IPS-18a (cell line): ENCODE measurements at regions not wholly inside any gene's neighbourhood (a gene's known extent, or its start where the extent isn't known, plus 50 kb on each side); places are given as distances from the start of the nearest gene placed in this dataset.
"Not testable (repeated sequence)": the region's sequence is repeated elsewhere in the genome, so short reads cannot be mapped to it uniquely, and the experiment has no call there.

Experiments used
- H3K27ac ChIP-seq: one replicate; pipeline ENCODE4 v1.5.1; 2013; ENCODE audit warnings: low read length
- H3K27me3 ChIP-seq: one replicate; pipeline ENCODE4 v1.6.1; 2013; ENCODE audit warnings: mild to moderate bottlenecking, low read length; ENCODE audit not compliant: control insufficient read depth, insufficient read depth
- H3K36me3 ChIP-seq: one replicate; pipeline ENCODE4 v1.6.1; 2013; ENCODE audit warnings: low read depth, low read length; ENCODE audit not compliant: control insufficient read depth
- H3K4me1 ChIP-seq: one replicate; pipeline ENCODE4 v1.6.1; 2013; ENCODE audit warnings: low read depth, low read length; ENCODE audit not compliant: control insufficient read depth
- H3K4me3 ChIP-seq: one replicate; pipeline ENCODE4 v1.5.1; 2013; ENCODE audit warnings: low read length
- H3K9ac ChIP-seq: one replicate; pipeline ENCODE4 v1.6.1; 2013; ENCODE audit warnings: mild to moderate bottlenecking, low read length, moderate library complexity
- H3K9me3 ChIP-seq: one replicate; pipeline ENCODE4 v1.6.1; 2013; ENCODE audit warnings: low read depth, low read length; ENCODE audit not compliant: control insufficient read depth

DNA sequence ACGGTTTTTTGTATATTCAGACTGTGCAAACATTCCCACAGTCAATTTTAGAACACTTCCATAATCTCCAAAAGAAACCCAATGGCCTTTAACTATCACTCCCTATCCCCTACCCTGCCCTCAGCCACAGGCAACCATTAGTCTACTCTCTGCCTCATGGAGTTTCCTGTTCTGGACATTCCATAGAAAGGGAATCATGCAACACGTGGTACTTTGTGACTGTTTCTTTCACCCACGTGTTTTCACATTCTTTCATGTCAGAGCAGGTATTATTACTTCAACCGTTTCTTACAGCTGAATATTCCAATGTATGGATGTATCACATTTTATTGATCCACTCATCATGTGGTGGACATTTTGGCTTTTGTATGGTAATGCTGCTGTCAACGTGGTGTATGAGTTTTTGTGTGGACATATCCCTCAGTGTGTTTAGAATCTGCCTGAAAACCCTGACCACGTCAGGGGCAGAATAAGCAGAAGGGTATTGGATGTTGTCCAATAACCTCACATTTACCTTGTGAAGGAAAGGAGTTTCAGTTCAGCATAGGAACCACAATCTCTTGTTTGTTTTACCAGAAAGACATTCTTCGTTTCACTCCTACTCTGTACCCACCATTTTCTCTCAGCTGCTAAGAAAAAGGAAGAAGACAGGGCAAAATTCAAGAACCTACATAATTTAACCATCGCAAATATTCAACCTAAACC is 107.5 kb upstream of the DYRK2 start:
- no peak overlapping the region for H3K27ac ChIP-seq

DNA sequence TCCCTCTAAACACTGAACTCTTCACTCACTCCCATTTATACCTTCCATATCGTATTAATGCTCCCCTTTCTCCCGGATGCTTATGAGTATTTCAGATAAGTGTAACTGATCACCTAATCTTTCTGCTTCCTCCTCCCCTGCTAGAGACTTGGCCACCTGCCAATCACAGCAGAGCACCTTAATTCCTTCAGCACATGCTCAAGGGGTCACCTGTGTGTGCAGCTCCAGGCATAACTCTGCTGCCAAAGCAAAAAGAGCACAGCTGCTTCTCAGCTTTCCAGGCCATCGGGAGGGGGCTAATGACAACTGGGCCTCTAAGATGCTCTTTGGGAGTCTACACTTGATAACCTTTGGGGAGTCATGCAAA is 106.9 kb upstream of the DYRK2 start:
- Histone ChIP-seq H3K36me3 (no peaks in the 10 kb centered on the region), H3K9ac (no peak overlapping the region), H3K4me1 (no peaks in the 10 kb centered on the region), H3K9me3 (no peaks in the 10 kb centered on the region), H3K27me3 (no peaks in the 10 kb centered on the region), H3K27ac (no peak overlapping the region), H3K4me3 (no peak overlapping the region)

More for the DNA sequence above, 107.5 kb upstream of the DYRK2 start:
- Histone ChIP-seq H3K36me3 (no peaks in the 10 kb centered on the region), H3K4me1 (peaks cover 3% of the 10 kb centered on the region), H3K9me3 (no peaks in the 10 kb centered on the region), H3K4me3 (no peak overlapping the region), H3K27me3 (no peaks in the 10 kb centered on the region), H3K9ac (no peak overlapping the region)

DNA sequence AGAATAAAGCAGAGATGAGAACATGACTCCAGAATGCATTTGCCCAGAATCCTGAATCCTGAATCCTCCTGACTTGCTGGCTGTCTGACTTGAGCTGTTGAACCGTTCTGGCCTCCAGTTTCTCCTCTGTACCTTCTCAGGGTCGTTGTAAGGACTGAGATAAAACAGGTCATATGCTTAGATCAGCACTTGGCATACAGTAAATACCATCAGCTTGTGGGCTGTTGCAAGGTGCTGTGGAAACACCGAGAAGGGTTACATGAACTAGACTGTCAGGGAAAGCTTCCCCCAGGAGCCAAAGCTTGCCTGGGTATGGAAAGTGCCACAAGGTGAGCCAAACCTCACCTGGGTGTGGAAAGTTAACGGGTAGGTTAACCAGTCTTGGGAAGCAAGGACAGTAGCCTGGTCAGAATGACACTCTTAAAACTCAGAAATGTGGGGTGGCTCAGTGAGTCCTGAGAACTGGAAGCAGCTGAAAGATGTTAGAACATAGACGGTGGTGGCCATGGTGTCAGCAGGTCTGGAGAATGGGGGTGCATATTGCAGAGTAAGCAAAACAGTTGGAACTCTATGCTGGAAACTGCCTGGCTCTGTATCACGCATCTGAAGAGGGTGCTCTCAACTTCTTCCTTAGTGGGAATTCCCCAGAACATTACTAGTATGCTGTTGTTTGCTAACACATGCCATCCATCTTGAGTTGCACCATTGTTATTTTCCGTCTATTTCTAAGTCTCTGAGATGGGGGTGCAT is 105.3 kb upstream of the DYRK2 start:
- H3K27ac ChIP-seq: no peak overlapping the region
- H3K36me3 ChIP-seq: no peaks in the 10 kb centered on the region
- H3K9ac ChIP-seq: no peak overlapping the region
- H3K4me3 ChIP-seq: no peak overlapping the region
- no peaks in the 10 kb centered on the region for H3K9me3 ChIP-seq
- H3K4me1 ChIP-seq: no peaks in the 10 kb centered on the region
- H3K27me3 ChIP-seq: no peaks in the 10 kb centered on the region

DNA sequence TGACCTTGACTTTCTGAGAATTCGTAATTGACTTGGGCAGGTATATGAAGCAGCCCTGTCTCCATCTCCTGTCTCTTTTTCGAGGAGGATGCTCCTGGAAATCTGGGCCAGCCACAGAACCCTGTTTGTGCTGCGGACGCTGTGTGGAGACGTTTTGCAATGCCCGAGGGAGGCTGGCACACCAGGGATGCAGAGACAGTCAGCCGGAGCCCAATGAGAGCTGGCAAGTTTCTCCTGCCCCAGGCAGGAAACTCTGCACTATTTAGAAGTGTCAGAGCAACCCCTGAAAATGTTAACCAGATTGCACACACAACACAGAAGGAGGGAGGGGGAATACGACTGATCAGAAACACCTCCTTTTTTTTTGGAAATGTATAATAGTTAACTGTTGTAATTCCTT is 103.2 kb upstream of the DYRK2 start:
- Histone ChIP-seq H3K4me3 (no peak overlapping the region), H3K4me1 (no peaks in the 10 kb centered on the region), H3K9me3 (no peaks in the 10 kb centered on the region), H3K9ac (no peak overlapping the region), H3K27ac (no peak overlapping the region), H3K27me3 (no peaks in the 10 kb centered on the region), H3K36me3 (no peaks in the 10 kb centered on the region)

DNA sequence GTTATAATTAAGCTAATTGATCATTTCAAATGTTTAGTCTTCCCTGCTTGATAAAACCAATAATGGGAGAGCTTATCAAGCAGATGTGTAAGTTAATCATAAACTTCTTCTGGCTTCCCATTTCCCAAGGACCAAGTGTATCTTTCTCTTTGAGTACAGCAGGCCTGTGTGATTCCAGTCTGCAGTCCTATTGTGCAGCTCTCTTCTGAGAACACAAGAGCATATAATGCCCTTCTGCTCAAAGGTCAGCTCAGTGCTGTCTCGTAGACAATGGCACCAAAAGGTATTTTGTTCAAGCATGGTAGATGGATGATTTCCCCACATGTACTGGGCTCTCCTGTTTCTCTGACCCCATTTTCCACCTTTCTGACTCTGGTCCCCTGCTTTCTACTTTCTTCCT is 101.8 kb upstream of the DYRK2 start:
- Histone ChIP-seq H3K27ac (no peak overlapping the region), H3K4me3 (no peak overlapping the region), H3K9ac (no peak overlapping the region), H3K9me3 (no peaks in the 10 kb centered on the region), H3K4me1 (no peaks in the 10 kb centered on the region), H3K27me3 (no peaks in the 10 kb centered on the region), H3K36me3 (no peaks in the 10 kb centered on the region)

DNA sequence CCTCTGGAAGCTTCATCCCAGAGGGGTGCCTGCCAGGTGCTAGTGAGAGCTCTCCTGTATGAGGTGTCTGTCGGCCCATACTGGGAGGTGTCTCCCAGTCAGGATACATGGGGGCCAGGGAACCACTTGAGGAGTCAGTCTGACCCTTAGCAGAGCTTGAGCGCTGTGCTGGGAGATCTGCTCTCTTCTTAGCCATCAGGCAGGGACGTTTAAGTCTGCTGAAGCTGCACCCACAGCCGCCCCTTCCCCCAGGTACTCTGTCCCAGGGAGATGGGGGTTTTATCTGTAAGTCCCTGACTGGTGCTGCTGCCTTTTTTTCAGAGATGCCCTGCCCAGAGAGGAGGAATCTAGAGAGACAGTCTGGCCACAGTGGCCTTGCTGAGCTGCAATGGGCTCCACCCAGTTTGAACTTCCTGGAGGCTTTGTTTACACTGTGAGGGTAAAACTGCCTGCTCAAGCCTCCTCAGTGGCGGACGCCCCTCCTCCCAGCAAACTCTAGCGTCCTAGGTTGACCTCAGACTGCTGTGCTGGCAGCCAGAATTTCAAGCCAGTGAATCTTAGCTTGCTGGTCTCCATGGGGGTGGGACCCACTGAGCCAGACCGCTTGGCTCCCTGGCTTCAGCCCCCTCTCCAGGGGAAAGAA is 93.3 kb upstream of the DYRK2 start:
- not testable (repeated sequence) for H3K4me3 ChIP-seq, H3K27ac ChIP-seq, H3K9ac ChIP-seq, H3K9me3 ChIP-seq, H3K27me3 ChIP-seq, H3K4me1 ChIP-seq, H3K36me3 ChIP-seq

DNA sequence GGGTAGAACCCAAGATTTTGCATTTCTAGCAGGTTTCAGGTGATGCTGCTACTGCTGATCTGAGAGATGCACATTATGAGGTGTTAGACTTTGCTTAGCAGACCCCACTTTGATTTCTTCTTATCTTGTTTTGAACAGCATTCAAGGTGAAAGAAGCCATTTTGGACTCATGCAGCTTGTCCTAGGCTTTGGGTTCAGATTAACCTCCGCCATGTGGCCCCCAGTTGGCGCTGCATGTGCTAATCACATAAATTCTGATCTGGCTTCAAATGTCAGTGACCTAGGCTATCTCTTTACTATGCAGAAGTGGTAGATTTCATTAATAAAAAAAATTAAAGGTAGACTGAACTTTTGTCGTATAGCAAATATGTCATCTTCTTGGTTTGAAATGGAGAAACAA is 89.8 kb upstream of the DYRK2 start:
- no peaks in the 10 kb centered on the region for H3K9me3 ChIP-seq
- H3K4me1 ChIP-seq: peaks cover 3% of the 10 kb centered on the region
- no peaks in the 10 kb centered on the region for H3K36me3 ChIP-seq
- no peak overlapping the region for H3K4me3 ChIP-seq
- no peak overlapping the region for H3K9ac ChIP-seq
- no peaks in the 10 kb centered on the region for H3K27me3 ChIP-seq
- H3K27ac ChIP-seq: no peak overlapping the region

DNA sequence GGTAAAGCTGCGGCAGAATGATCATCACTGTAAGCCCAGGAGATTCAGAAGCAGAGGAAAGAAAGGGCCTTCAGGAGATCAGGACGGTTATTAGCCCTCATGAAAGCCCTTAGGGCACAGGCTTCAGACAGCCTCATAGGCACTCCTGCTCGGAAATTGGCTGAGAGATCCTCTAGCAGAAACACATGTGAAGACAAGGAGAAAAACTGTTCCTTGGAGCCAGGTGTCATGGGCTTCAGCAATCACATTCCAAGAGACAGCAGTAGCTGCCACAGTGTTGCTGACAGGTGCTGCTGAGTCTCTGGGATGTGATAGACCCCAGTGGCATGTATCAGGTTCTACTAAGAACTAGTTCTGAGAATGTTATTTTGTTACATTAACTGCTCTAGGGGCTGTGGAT is 88.8 kb upstream of the DYRK2 start:
- Histone ChIP-seq H3K27ac (no peak overlapping the region), H3K4me1 (peaks cover 3% of the 10 kb centered on the region), H3K9me3 (no peaks in the 10 kb centered on the region), H3K27me3 (no peaks in the 10 kb centered on the region), H3K4me3 (no peak overlapping the region), H3K9ac (no peak overlapping the region), H3K36me3 (no peaks in the 10 kb centered on the region)

DNA sequence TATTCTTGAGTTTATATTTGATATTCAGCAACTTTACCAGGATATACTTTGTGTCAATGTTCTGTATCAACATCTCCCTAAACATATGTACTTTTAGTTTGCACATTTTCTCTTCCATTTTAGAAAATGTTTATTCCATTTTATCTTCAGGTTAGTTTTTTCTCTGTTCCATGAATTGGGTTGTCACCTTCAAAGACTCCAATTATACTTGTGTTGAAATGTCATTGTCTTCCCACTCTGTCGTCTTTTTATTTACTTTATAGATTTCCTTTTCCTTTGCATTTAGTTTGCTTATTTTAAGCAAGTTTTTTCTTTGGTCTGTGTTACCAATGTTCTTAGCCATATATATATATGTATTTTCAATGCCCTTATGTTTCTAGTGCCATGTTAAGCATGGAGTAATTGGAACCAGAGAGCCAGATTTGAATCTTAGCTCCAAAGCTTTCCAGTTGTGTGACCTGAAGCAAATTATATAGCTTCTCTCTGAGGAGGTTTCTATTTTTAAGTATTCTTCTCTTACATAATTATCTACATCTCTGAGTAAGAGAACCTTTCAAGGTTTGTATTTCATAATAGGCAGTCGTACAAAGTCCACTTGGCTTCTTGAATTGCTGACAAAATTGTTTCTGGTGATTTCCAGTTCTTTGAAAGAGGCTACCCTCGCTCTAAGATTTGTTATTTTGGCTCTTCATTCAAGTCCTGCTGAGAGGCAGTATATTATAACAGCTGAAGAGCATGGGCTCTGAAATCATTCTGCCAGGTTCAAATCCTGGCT is 85.8 kb upstream of the DYRK2 start:
- no peaks in the 10 kb centered on the region for H3K36me3 ChIP-seq
- no peak overlapping the region for H3K9ac ChIP-seq
- H3K9me3 ChIP-seq: no peaks in the 10 kb centered on the region
- H3K4me3 ChIP-seq: no peak overlapping the region
- no peaks in the 10 kb centered on the region for H3K27me3 ChIP-seq
- no peaks in the 10 kb centered on the region for H3K4me1 ChIP-seq
- H3K27ac ChIP-seq: no peak overlapping the region

DNA sequence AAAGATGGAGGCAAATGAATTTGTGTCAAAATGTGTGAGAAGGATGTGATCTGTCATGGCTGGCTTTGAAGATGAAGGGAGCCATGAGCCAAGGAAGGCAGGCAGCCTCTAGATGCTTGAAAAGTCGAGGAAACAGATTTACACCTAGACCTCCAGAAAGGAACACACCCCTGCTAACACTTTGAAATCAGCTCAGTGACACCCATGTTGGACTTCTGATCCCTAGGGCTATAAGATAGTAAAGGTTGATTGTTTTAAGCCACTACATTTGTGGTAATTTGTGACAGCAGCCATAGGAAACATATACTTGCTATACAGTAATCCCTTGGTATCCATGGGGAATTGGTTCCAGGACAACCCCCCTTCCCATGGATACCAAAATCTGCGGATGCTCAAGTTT is 80.5 kb upstream of the DYRK2 start:
- Histone ChIP-seq H3K36me3 (no peaks in the 10 kb centered on the region), H3K9me3 (no peaks in the 10 kb centered on the region), H3K27ac (no peak overlapping the region), H3K9ac (no peak overlapping the region), H3K4me3 (no peak overlapping the region), H3K27me3 (no peaks in the 10 kb centered on the region), H3K4me1 (no peaks in the 10 kb centered on the region)

DNA sequence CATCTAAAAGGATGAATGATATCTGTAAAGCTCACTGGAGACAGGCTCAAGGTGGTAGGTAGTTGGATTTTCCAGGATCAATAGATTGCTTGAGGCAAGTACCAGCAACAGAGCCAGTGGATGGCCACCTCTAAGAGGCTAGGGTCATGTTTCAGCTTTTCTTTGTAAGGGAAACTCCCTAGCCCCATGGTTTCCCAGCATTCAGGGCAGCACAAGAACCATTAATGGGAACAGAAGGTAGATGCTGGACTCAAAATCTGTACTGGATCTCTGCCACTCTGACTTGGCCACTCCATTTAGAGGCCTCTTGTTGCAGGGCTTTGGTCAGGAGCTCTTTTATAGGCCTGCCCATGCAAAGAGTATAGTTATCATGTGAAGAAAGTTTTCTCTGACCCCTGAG is 76.1 kb upstream of the DYRK2 start:
- Histone ChIP-seq H3K4me3 (no peak overlapping the region), H3K9ac (no peak overlapping the region), H3K9me3 (no peaks in the 10 kb centered on the region), H3K27ac (no peak overlapping the region), H3K36me3 (no peaks in the 10 kb centered on the region), H3K27me3 (no peaks in the 10 kb centered on the region), H3K4me1 (no peaks in the 10 kb centered on the region)
